A172 (cell line): ENCODE measurements at regions not wholly inside any gene's neighbourhood (a gene's known extent, or its start where the extent isn't known, plus 50 kb on each side); places are given as distances from the start of the nearest gene placed in this dataset.

Experiments
- DNase-seq: peaks from one replicate; pipeline ENCODE4 v3.0.0-alpha.2; 2015; ENCODE audit warnings: low spot score

DNA sequence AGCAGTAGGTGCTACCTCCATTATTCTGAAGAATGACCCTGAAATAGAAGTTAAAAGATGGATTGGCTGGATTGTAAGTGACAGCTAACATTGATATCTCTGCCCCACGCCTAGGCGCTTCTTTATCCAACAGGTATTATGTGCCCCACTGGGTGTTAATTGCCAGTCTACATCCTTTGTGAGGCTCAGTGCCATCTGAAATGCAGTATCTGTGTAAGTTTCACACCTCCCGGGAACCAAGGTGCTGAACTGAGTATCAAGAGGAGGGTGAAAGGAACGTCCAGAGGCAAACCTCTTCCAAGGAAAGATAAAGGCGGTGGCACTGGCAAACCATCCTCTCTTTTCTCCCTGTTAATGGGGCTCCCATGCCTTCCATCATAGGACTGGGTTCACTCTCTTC, 181.1 kb upstream of the UBL3 start:
- no peak for DNase-seq

- no peak for DNase-seq
These were observed 179.8 kb upstream of the UBL3 start for GRCh38 chr13:30030141-30030750.

GRCh38 chr13:30027569-30028455, 177.4 kb upstream of the UBL3 start:
- no peak for DNase-seq

DNA sequence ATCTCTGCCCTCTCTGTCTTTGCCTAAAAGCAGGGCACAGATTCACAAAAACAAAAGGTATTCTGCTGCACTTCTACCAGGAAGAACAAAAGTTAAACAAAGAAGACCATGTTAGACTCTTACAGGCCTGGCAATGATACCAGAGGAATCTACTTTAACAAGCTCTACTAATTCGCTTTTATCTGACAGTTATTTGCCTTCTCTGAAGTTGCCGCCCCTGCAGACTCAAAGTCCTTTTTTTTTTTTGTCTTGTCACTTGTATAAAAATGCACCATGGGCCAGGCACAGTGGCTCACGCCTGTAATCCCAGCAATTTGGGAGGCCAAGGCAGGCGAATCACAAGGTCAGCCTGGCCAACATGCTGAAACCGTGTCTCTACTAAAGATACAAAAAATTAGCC, 176.5 kb upstream of the UBL3 start:
- DNase-seq = no peak

DNA sequence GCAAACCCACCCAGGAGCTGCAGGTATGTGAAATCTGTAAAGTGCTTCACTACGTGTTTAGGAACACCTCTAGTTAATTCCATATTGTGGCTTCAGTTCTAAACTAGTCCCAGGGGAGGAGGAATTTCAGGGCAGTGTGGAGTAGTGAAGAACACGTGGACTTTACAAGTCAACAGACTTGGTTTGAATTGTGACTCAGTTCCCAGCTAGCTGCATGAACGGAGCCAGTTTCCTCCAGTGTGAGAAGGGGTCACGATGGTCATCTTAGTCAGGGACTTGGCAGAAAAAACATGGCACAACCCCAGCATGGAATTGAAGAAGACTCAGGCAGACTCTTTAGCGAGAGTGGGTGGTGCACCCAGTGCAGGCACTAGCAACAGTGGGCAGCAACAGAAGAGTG, 175.7 kb upstream of the UBL3 start:
- no peak for DNase-seq

- DNase-seq = no peak
These were observed 174.9 kb upstream of the UBL3 start for GRCh38 chr13:30025351-30025750.

GRCh38 chr13:30024125-30024865, 173.9 kb upstream of the UBL3 start:
- DNase-seq = no peak

DNA sequence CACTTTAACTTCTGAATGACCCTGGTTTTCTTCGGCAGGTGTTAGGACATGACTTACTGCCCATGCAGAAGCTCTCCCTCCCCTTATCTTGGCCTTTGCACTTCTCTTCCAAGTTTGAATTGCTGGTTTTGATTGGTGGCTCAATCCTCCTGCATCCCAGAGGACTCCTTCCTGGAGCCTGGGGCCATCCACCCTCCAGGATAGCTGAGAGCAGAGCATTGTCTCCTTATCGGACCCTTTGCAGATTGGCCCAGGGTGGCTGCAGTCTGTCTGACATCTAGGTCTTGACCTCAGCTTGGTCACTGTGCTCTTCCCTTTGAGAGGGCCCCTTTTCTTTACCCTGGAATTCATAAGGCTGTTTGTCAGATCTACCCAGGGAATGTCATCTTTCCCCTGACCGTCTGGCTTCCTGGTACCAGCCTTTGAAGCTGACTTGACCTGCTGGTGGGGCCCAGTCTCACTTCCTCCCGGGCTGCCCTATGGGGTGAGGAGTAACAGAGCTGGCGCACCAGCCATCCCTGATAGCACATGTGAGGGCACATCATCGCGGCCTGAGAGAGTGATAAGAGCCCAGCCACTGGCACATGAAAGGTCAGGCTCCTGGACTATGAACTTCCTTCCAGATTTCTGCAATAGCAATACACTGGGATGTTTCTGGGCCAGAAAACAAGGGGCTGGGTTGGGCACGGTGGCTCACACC, 172.9 kb upstream of the UBL3 start:
- no peak for DNase-seq

DNA sequence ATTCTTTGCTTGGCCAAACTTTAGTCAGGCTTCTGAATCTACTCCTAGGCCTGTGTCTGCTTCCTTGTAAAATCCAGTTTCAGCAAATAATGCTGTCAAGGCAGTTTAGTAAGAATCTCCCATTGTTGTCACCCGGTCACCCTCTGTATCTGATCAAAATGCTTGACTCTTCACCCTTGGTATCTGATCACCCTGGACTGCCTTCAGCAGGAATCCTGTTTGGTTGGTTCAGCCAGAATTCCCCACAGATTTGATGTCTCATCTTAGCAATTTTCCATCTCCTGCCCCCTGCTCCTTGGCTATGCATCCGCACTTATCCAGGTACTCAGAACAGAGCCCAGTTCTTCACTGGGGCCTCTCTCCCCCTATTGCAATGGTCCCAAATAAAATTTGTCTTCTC, 172.4 kb upstream of the UBL3 start:
- DNase-seq = no peak

DNA sequence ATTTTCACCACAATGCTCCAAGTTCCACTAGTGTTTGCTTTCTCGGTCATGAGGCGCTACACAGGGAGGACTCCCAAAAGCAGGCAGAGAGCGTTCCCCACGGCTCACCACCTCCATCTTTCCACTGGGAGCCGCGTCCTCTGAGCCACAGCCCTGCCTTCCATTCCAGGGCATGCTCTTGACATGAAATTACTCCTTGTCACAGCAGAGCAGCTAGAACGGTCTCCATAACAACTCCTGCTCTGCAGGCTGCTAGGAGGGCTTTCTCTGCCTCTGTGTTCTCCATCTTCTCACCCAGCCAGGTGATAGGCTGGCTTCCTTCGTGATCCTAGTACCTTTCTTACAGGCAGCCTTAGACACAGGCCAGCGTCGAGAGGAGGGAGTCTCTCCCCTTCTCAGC, 171.8 kb upstream of the UBL3 start:
- no peak for DNase-seq

GRCh38 chr13:30021611-30022010, 171.2 kb upstream of the UBL3 start:
- no peak for DNase-seq

DNA sequence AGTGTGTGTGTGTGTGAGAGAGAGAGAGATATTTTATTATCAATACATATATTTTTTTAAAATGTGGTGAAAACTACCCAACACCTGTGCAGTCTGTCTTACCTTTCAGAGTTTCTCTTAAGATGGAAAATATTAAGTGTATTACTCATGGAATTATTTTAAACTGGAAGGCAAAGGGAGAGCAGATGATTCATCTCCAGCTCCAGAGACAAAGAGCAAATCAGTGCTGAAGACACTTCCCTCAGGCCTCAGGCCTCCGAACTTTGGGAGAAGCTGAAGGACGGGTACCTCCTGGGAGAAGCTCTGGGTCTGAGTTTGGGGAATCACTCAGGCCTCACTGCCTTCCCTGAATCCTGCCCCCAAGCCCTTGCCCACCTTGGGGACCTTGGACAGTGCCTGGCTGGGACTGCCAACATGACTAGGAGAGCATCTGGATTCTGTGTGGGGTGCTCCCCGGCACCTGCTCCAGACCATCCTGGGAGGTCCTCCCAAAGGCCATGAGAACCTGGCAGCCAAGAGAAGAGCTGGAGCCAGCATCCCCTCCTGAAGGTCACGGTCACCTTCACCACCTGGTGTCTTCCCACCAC, 170.4 kb upstream of the UBL3 start:
- DNase-seq = peak; percentile 25

DNA sequence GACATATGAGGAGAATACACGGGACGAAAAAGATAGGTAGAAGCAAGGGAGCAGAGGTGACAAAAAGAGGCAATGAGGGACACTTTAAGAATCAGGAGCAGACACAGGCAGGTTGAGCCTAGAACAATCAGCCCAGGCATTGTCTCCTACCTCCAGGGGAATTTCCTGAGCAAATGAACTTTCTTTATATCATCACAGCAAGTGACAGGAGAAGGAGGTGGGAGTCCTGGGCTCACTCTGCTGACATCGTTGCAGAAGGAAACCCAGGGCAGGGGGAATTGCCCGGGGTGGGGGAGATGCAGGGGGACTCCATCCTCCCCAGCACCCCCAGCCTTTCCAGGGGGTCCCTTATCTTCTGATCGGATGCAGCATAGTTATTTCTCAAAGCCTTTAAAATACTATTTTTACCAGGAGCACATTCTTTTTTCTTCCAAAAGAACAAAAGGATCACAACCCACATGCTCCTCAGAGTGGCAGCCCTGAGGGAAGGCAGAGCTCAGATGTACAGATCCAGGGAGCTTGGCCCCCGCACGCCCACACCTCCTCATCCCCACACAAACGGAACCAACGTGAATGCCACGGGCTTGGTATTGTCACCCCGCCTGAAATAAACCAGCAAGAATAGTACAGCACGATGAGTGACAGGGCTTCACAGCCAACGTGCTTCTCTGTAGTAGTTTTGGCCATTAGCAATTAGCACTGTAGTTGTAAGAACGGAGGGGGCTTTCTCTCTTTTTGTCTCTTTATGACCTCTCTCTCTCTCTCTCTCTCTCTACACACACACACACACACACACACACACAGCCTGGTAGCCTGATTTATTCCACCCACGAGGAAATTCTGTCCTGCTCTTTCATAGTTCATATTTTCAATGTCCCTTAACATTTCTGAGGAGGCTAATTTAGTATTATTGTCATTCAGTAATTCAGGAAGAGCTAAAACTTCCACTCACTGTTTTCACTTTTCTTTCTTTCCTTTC, 169.5 kb upstream of the UBL3 start:
- no peak for DNase-seq

DNA sequence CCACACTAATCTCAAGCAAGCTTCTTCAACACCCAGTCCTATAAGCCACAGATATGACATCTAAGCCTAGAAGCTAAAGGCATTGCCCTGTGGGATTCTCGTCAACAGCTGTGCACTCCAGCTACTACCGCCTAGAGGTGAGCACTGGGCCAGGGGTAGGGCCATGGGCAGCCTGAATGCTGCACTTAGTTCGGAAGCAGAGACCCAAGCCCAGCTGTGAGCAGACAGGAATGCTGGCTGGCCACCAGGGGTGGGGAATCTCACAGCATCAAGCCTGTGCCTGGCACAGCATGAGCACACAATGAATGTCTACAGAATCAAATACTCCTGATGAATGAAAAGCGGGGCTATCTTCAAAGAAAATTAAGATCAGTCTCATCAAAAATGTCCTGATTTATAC, 167.5 kb upstream of the UBL3 start:
- DNase-seq = no peak

DNA sequence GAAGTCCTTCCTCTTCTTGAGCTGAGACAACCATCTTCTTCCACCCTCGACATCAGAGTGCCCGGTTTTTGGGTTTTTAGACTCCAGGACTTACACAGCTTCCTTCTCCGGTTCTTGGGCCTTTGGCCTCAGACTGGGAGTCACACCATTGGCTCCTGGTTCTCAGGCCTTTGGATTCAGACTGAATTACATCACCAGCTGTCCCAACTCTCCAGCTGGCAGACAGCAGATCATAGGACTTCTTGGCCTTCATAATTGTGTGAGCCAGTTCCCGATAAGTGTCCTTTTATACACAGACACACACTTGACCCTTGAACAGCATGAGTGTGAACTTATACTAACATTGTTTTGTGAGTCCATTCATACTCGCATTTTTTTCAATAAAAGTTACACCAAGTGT, 166.0 kb upstream of the UBL3 start:
- no peak for DNase-seq

DNA sequence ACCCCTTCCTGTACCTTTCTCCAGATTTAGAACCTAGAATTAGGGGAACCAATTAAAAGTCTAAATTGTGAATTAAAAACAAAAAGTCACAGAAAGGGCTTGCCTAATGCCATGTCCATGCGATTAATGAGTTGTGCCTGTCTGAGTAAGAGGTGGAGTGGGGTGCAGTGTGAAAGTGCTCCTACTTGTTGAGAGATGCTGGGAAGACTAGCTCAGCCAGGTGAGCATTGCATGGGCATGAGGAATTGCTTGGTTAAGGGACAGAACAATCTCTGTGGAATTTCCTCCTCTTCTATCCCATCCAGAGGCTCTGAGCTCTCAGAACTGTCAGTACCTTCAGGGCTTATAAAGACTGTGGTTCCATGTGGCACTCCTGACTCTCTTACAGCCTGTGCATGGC, 159.0 kb upstream of the UBL3 start:
- DNase-seq = no peak

DNA sequence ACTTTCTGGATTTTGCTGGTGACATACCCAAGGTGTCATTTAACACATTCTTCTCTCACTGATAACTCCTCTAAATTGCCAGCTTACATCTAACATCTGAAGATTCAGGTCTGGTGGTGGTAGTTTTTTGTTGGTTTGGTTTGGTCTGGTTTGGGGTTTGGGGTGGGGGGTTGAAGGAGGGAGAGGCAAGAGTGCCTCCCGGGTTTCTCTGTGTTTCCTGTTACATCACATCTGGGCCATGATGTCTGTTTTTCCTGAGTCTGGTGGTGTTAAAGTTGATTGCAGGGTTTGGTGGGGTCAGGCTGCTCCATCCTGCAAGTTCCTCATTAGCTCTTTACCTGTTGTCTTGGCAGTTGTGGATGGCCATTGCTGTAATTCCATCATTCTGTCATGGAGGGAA, 155.8 kb upstream of the UBL3 start:
- no peak for DNase-seq

- no peak for DNase-seq
These were observed 153.8 kb upstream of the UBL3 start for GRCh38 chr13:30004204-30004603.

DNA sequence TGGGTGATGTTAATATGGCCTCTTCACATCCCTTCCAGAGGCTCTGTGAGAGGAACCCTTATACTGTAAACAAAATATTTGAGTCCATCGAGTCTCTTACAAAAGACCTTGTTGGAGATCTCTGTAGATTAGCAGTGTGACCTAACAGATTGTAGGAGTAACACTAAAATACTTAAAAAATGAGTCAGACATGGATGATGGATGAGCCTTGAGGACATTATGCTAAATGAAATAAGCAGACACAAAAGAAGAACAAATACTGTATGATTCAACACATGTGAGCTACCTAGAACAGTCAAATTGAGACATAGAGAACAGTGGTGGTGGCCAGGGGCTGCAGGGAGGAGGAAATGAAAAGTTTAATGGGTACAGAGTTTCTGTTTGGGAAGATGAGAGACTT, 152.2 kb upstream of the UBL3 start:
- peak; percentile 69 for DNase-seq

DNA sequence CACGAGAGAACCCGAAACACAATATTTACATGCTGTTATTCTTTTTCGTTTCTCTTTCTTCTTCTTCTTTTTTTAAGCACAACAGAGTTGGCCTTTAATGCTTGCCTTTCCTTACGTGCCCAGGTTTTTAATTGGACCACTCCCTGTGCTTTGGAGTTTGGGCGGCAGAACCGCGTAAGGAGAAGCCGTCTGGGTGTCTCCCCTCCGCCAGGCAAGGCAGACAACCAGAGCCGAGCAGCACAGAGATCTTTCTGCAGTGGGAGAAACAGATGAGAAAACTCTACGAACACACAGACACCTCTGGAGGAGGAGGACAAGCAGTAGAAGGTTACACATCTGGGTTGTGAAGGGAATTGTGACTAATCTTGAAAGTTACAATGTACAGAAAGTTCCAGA, 150.0 kb upstream of the UBL3 start:
- no peak for DNase-seq
